Naive thymus-derived CD4-positive, alpha-beta T cell (primary cell): ENCODE measurements at regions not wholly inside any gene's neighbourhood (a gene's known extent, or its start where the extent isn't known, plus 50 kb on each side); places are given as distances from the start of the nearest gene placed in this dataset.

Experiments
- ATAC-seq: fragments of 150-1000 bp; cut with Tn5 transposase; 2 replicates; pipeline ENCODE4 v1.10.0; 2021; ENCODE audit warnings: mild to moderate bottlenecking, moderate library complexity
- CTCF ChIA-PET: fragments of 350-600 bp; sonication (Branson Sonifier 250); formaldehyde crosslinking; loops from one replicate; lab custom pipeline; 2021; ENCODE audit warnings: antibody characterized with exemption; lab: Charles Lee
- POLR2A ChIA-PET: fragments of 350-600 bp; sonication (Branson Sonifier 250); formaldehyde crosslinking; loops from one replicate; lab custom pipeline; 2021; ENCODE audit warnings: antibody characterized with exemption, inconsistent platforms; lab: Charles Lee
- DNase-seq, 9 donors: peaks; one replicate each; pipeline versions ENCODE4 v3.0.0 to v3.0.0-alpha.2; 2020 to 2022; ENCODE audit warnings: mixed read lengths in 1 of 9
- H3K27ac ChIP-seq: one replicate; pipeline ENCODE4 v1.7.0; 2013; ENCODE audit warnings: mild to moderate bottlenecking, low read depth, low read length, moderate library complexity
- H3K27me3 ChIP-seq, 2 donors: one replicate each; pipeline ENCODE4 v1.7.0; 2013; ENCODE audit warnings: low read length in 2 of 2, mild to moderate bottlenecking in 2 of 2, moderate library complexity in 2 of 2; ENCODE audit not compliant: control insufficient read depth in 2 of 2, insufficient read depth in 2 of 2
- H3K36me3 ChIP-seq, 3 experiments: 1 replicate in 2 of 3; 2 replicates in 1 of 3; pipeline ENCODE4 v1.7.0; 2013; ENCODE audit warnings: low read length in 3 of 3, mild to moderate bottlenecking in 3 of 3, moderate library complexity in 1 of 3; ENCODE audit not compliant: insufficient read depth in 3 of 3, control insufficient read depth in 2 of 3
- H3K4me1 ChIP-seq, 2 donors: one replicate each; pipeline ENCODE4 v1.7.0; 2013; ENCODE audit warnings: low read length in 2 of 2, mild to moderate bottlenecking in 2 of 2, moderate library complexity in 1 of 2; ENCODE audit not compliant: control insufficient read depth in 2 of 2, insufficient read depth in 2 of 2
- H3K4me3 ChIP-seq: 2 replicates; pipeline ENCODE4 v1.7.0; 2013; ENCODE audit warnings: mild to moderate bottlenecking, low read length
- H3K9me3 ChIP-seq, 3 experiments: 1 replicate in 2 of 3; 2 replicates in 1 of 3; pipeline ENCODE4 v1.7.0; 2013; ENCODE audit warnings: low read length in 3 of 3; ENCODE audit not compliant: control insufficient read depth in 2 of 3
- H3K27ac Mint-ChIP-seq, 9 donors: one replicate each; pipeline ENCODE4 v1.8.0; 2020 to 2022; ENCODE audit warnings: mixed read lengths in 9 of 9, mild to moderate bottlenecking in 8 of 9, moderate library complexity in 5 of 9, inconsistent platforms in 2 of 9
- H3K27me3 Mint-ChIP-seq, 5 donors: one replicate each; pipeline ENCODE4 v1.8.0; 2021 to 2022; ENCODE audit warnings: mixed read lengths in 5 of 5, mild to moderate bottlenecking in 1 of 5
- H3K36me3 Mint-ChIP-seq, 5 donors: one replicate each; pipeline ENCODE4 v1.8.0; 2020 to 2022; ENCODE audit warnings: mixed read lengths in 5 of 5, mild to moderate bottlenecking in 3 of 5, inconsistent platforms in 1 of 5
- H3K4me1 Mint-ChIP-seq, 7 donors: one replicate each; pipeline ENCODE4 v1.8.0; 2020 to 2022; ENCODE audit warnings: mixed read lengths in 7 of 7, mild to moderate bottlenecking in 3 of 7, inconsistent platforms in 1 of 7
- H3K4me3 Mint-ChIP-seq, 10 donors: one replicate each; pipeline ENCODE4 v1.8.0; 2020 to 2022; ENCODE audit warnings: mild to moderate bottlenecking in 10 of 10, mixed read lengths in 10 of 10, moderate library complexity in 6 of 10, inconsistent platforms in 2 of 10
- H3K9me3 Mint-ChIP-seq, 11 donors: one replicate each; pipeline ENCODE4 v1.8.0; 2020 to 2022; ENCODE audit warnings: mixed read lengths in 11 of 11, mild to moderate bottlenecking in 4 of 11, inconsistent platforms in 1 of 11, moderate library complexity in 1 of 11
- intact Hi-C, 2 donors: fragments of 100-400 bp; cut with micrococcal nuclease; formaldehyde crosslinking; loops; one replicate each; pipeline ENCODE4 v1.15.1; 2023

GRCh38 chr3:139758654-139759291, 81.0 kb upstream of the NMNAT3 start:
- H3K4me3 Mint-ChIP-seq, result no peak overlapping the region
- H3K27ac Mint-ChIP-seq, result no peak overlapping the region
- intact Hi-C loops, result no loop called here
- Histone ChIP-seq H3K36me3 (no peaks in the 10 kb centered on the region), H3K27me3 (no peaks in the 10 kb centered on the region), H3K4me1 (no peaks in the 10 kb centered on the region), H3K9me3 (no peaks in the 10 kb centered on the region), H3K27ac (no peak overlapping the region), H3K4me3 (no peak overlapping the region)
- peaks cover 0 to 6% (median 4%) of the 10 kb centered on the region in 7 donors for H3K4me1 Mint-ChIP-seq
- ATAC-seq (no peak), DNase-seq (no peak)
- ChIA-PET POLR2A (no interaction called here), CTCF (no interaction called here)
- no peaks in the 10 kb centered on the region for H3K36me3 Mint-ChIP-seq
- H3K9me3 Mint-ChIP-seq, result no peaks in the 10 kb centered on the region
- no peaks in the 10 kb centered on the region for H3K27me3 Mint-ChIP-seq

GRCh38 chr3:139757448-139758030, 79.8 kb upstream of the NMNAT3 start:
- Histone ChIP-seq H3K36me3 (no peaks in the 10 kb centered on the region), H3K4me3 (no peak overlapping the region), H3K9me3 (no peaks in the 10 kb centered on the region), H3K27me3 (no peaks in the 10 kb centered on the region), H3K4me1 (no peaks in the 10 kb centered on the region), H3K27ac (no peak overlapping the region)
- H3K27me3 Mint-ChIP-seq, result no peaks in the 10 kb centered on the region
- no peak overlapping the region for H3K4me3 Mint-ChIP-seq
- CTCF ChIA-PET, result no interaction called here
- no peaks in the 10 kb centered on the region for H3K4me1 Mint-ChIP-seq
- intact Hi-C loops, result no loop called here
- H3K36me3 Mint-ChIP-seq, result no peaks in the 10 kb centered on the region
- ATAC-seq (no peak), DNase-seq (no peak)
- POLR2A ChIA-PET, result no interaction called here
- no peaks in the 10 kb centered on the region for H3K9me3 Mint-ChIP-seq
- no peak overlapping the region for H3K27ac Mint-ChIP-seq

DNA sequence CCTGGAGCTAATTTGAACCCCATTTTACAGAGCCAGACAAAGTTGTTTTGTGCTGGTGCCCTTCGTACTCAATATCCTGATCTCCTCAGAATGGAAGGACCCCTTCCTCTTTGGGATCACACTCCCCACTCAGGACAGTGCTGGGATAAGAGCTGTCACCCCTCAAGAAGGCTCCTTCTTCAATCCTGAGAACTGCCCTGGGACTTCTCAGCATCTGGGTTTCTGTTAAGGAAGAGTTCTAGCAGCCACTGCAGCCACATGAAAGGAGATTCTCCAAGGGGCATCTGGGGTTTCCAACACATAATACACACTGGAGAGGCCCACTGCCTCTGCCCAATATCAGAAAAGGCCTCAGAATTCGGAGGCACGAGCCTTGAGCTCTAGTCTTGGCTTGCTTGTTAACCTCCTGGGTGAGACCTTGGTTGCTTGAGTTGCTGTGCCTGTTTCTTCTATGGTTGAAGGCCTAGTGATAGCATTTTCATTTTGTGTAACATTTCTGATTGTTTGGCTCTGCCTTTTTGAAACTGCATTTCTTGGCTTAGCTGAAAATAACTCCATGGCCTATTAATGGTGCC, 78.8 kb upstream of the NMNAT3 start:
- no peak overlapping the region for H3K27ac ChIP-seq
- DNase-seq (no peak), ATAC-seq (no peak)
- POLR2A ChIA-PET, result no interaction called here
- Mint-ChIP-seq H3K9me3 (peaks cover 0 to 2% (median 0%) of the 10 kb centered on the region in 11 donors), H3K4me1 (no peaks in the 10 kb centered on the region), H3K36me3 (no peaks in the 10 kb centered on the region), H3K27ac (no peak overlapping the region), H3K4me3 (no peak overlapping the region), H3K27me3 (no peaks in the 10 kb centered on the region)
- no peaks in the 10 kb centered on the region for H3K27me3 ChIP-seq
- H3K36me3 ChIP-seq, result no peaks in the 10 kb centered on the region
- H3K9me3 ChIP-seq, result no peaks in the 10 kb centered on the region
- intact Hi-C loops, result no loop called here
- CTCF ChIA-PET, result no interaction called here
- H3K4me1 ChIP-seq, result no peaks in the 10 kb centered on the region
- no peak overlapping the region for H3K4me3 ChIP-seq

- no peak overlapping the region for H3K27ac ChIP-seq
- no peaks in the 10 kb centered on the region for H3K36me3 ChIP-seq
- no peak for ATAC-seq
- H3K4me3 ChIP-seq, result no peak overlapping the region
- Mint-ChIP-seq H3K27ac (no peak overlapping the region), H3K4me3 (no peak overlapping the region), H3K4me1 (no peaks in the 10 kb centered on the region), H3K27me3 (no peaks in the 10 kb centered on the region), H3K9me3 (peaks cover 0 to 10% (median 4%) of the 10 kb centered on the region in 11 donors), H3K36me3 (peaks cover 0 to 3% (median 0%) of the 10 kb centered on the region in 5 donors)
- no peaks in the 10 kb centered on the region for H3K9me3 ChIP-seq
- DNase-seq, result no peak
- H3K4me1 ChIP-seq, result no peaks in the 10 kb centered on the region
- no peaks in the 10 kb centered on the region for H3K27me3 ChIP-seq
- intact Hi-C loops, result no loop called here
- POLR2A ChIA-PET, result no interaction called here
- CTCF ChIA-PET, result no interaction called here
These were observed 77.8 kb upstream of the NMNAT3 start for GRCh38 chr3:139755551-139755950.

- Histone ChIP-seq H3K4me3 (no peak overlapping the region), H3K9me3 (no peaks in the 10 kb centered on the region), H3K4me1 (no peaks in the 10 kb centered on the region), H3K27me3 (no peaks in the 10 kb centered on the region), H3K36me3 (no peaks in the 10 kb centered on the region), H3K27ac (no peak overlapping the region)
- ChIA-PET CTCF (no interaction called here), POLR2A (no interaction called here)
- peaks cover 0 to 3% (median 0%) of the 10 kb centered on the region in 5 donors for H3K36me3 Mint-ChIP-seq
- no peak overlapping the region for H3K4me3 Mint-ChIP-seq
- no peaks in the 10 kb centered on the region for H3K4me1 Mint-ChIP-seq
- peaks cover 0 to 36% (median 15%) of the 10 kb centered on the region in 11 donors for H3K9me3 Mint-ChIP-seq
- ATAC-seq (no peak), DNase-seq (no peak)
- intact Hi-C loops, result no loop called here
- H3K27ac Mint-ChIP-seq, result no peak overlapping the region
- no peaks in the 10 kb centered on the region for H3K27me3 Mint-ChIP-seq
These were observed 74.0 kb upstream of the NMNAT3 start for GRCh38 chr3:139751789-139752188.

DNA sequence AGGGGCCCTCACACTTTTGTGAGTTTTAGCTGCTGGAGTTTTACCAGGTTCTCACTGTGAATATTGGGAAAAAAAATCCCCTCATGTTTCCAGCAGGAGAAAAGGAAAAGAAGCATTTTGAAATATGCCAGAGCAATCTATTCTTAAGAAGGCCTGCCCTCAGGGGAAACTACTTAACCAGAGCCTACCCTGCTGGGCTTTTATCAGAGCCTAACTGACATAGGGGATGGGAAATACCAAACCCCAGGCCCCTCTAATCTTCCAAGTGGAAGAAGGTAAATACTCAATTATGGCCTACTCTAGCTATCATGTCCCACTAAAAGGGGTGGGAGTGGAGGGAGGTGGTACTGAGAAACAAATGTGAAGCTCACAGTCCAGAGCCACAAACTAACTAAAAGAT, 68.7 kb upstream of the NMNAT3 start:
- DNase-seq (no peak), ATAC-seq (no peak)
- H3K4me1 ChIP-seq, result no peaks in the 10 kb centered on the region
- peaks cover 0 to 38% (median 13%) of the 10 kb centered on the region in 11 donors for H3K9me3 Mint-ChIP-seq
- no peaks in the 10 kb centered on the region for H3K4me1 Mint-ChIP-seq
- peaks cover 0 to 18% (median 0%) of the 10 kb centered on the region in 5 donors for H3K27me3 Mint-ChIP-seq
- intact Hi-C loops, result no loop called here
- CTCF ChIA-PET, result interaction anchor here (0.7 kb wide), 1 partner anchor 32 kb away, joined by 3 read pairs; no protein-coding TSS in a partner anchor
- no peaks in the 10 kb centered on the region for H3K36me3 ChIP-seq
- H3K27ac ChIP-seq, result no peak overlapping the region
- H3K36me3 Mint-ChIP-seq, result peaks cover 0 to 3% (median 0%) of the 10 kb centered on the region in 5 donors
- H3K9me3 ChIP-seq, result no peaks in the 10 kb centered on the region
- H3K27ac Mint-ChIP-seq, result no peak overlapping the region
- POLR2A ChIA-PET, result no interaction called here
- H3K4me3 Mint-ChIP-seq, result no peak overlapping the region
- no peaks in the 10 kb centered on the region for H3K27me3 ChIP-seq
- no peak overlapping the region for H3K4me3 ChIP-seq

DNA sequence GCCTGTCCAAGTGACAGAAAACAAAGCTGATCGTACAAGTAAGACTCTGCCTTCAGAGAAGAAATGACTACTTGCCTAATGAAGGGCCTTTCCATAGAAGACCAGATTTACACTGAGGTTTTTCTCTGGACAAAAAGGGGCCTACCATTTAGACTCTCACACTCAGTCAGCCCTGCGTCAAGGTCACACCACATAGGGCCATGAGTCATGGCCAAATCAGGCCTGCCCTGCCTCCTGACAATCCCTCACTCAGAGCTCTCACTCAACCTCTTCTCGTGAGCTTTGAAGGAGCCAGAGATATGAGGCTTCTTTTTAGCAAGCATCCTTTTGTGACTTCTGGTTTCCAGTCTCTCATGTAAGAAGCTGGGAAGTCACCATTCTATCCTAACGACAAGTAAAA, 68.1 kb upstream of the NMNAT3 start:
- intact Hi-C loops, result no loop called here
- H3K27me3 Mint-ChIP-seq, result peaks cover 0 to 18% (median 0%) of the 10 kb centered on the region in 5 donors
- peaks cover 0 to under 1% (median 0%) of the 10 kb centered on the region in 5 donors for H3K36me3 Mint-ChIP-seq
- ChIA-PET POLR2A (no interaction called here), CTCF (no interaction called here)
- peaks cover 0 to 33% (median 11%) of the 10 kb centered on the region in 11 donors for H3K9me3 Mint-ChIP-seq
- no peak overlapping the region for H3K4me3 Mint-ChIP-seq
- DNase-seq (no peak), ATAC-seq (no peak)
- no peak overlapping the region for H3K27ac ChIP-seq
- H3K27me3 ChIP-seq, result no peaks in the 10 kb centered on the region
- H3K4me1 Mint-ChIP-seq, result no peaks in the 10 kb centered on the region
- H3K4me1 ChIP-seq, result no peaks in the 10 kb centered on the region
- no peak overlapping the region for H3K4me3 ChIP-seq
- H3K36me3 ChIP-seq, result no peaks in the 10 kb centered on the region
- H3K9me3 ChIP-seq, result no peaks in the 10 kb centered on the region
- no peak overlapping the region for H3K27ac Mint-ChIP-seq
